Activated naive CD4-positive, alpha-beta T cell treated with Interleukin-2 at 50 U/mL for 16 hours (primary cell): ENCODE measurements at regions not wholly inside any gene's neighbourhood (a gene's known extent, or its start where the extent isn't known, plus 50 kb on each side); places are given as distances from the start of the nearest gene placed in this dataset.

Experiments used
- DNase-seq: peaks from one replicate; pipeline ENCODE4 v3.0.0-alpha.2; 2020

- no peak for DNase-seq
Observed at GRCh38 chr7:68267486-68267885, 1270.9 kb downstream of the TYW1 start.

- no peak for DNase-seq
Observed at GRCh38 chr7:68269405-68269804, 1272.8 kb downstream of the TYW1 start.

GRCh38 chr7:68272507-68272906 lies 1275.9 kb downstream of the TYW1 start:
- DNase-seq = no peak

- DNase-seq = no peak
Observed at GRCh38 chr7:68276725-68277124, 1280.1 kb downstream of the TYW1 start.

GRCh38 chr7:68279827-68280400 lies 1283.3 kb downstream of the TYW1 start:
- DNase-seq = no peak

- no peak for DNase-seq
Observed at GRCh38 chr7:68280931-68281330, 1284.3 kb downstream of the TYW1 start.

GRCh38 chr7:68288144-68288593 lies 1291.5 kb downstream of the TYW1 start:
- no peak for DNase-seq

GRCh38 chr7:68291710-68292109 lies 1295.1 kb downstream of the TYW1 start:
- no peak for DNase-seq

- DNase-seq = no peak
Observed at GRCh38 chr7:68295386-68295785, 1298.8 kb downstream of the TYW1 start.

- no peak for DNase-seq
Observed at GRCh38 chr7:68304536-68304935, 1293.7 kb upstream of the AUTS2 start.

- DNase-seq = no peak
Observed at GRCh38 chr7:68306692-68307107, 1291.6 kb upstream of the AUTS2 start.

- no peak for DNase-seq
Observed at GRCh38 chr7:68309271-68309670, 1289.0 kb upstream of the AUTS2 start.

- no peak for DNase-seq
Observed at GRCh38 chr7:68309806-68310205, 1288.5 kb upstream of the AUTS2 start.

GRCh38 chr7:68311958-68312357 lies 1286.3 kb upstream of the AUTS2 start:
- DNase-seq = no peak

- no peak for DNase-seq
Observed at GRCh38 chr7:68313806-68314205, 1284.5 kb upstream of the AUTS2 start.

GRCh38 chr7:68314208-68314607 lies 1284.1 kb upstream of the AUTS2 start:
- DNase-seq = no peak

- no peak for DNase-seq
Observed at GRCh38 chr7:68317476-68317875, 1280.8 kb upstream of the AUTS2 start.

GRCh38 chr7:68319061-68319460 lies 1279.2 kb upstream of the AUTS2 start:
- DNase-seq = no peak

GRCh38 chr7:68321076-68321639 lies 1277.1 kb upstream of the AUTS2 start:
- DNase-seq = no peak

- no peak for DNase-seq
Observed at GRCh38 chr7:68321776-68322496, 1276.3 kb upstream of the AUTS2 start.

GRCh38 chr7:68324621-68325020 lies 1273.7 kb upstream of the AUTS2 start:
- DNase-seq = no peak

- DNase-seq = no peak
Observed at GRCh38 chr7:68334216-68334615, 1264.1 kb upstream of the AUTS2 start.

GRCh38 chr7:68334636-68335272 lies 1263.5 kb upstream of the AUTS2 start:
- DNase-seq = no peak

GRCh38 chr7:68336594-68336993 lies 1261.7 kb upstream of the AUTS2 start:
- no peak for DNase-seq
